ENCODE measurements at regions not wholly inside any gene's neighbourhood (a gene's known extent, or its start where the extent isn't known, plus 50 kb on each side); places are given as distances from the start of the nearest gene placed in this dataset.

DNA sequence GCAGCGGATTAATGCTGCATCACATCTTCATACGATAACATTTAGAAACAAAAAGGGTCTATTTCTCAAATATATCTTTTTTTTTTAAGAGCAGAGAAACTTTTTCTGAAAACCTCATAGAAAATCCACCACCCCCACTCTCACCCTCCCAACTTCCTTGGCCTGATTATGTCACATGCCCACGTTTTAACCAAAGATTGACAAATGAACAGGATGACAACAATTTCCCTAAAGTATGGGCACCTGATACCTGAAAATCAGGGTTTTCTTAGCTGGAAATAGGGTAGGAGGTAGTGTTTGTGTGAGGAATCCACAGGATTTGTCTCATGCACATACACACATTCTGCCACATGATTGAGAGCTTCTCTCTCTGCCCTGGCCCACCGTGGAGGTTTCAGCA lies 74.7 kb upstream of the MDM1 start:
- H3K4me3 ChIP-seq (ENCODE audit: low read length): no peak overlapping the region
- no peak overlapping the region for H2AFZ ChIP-seq (ENCODE audit: low read length)
- ChIA-PET CTCF (no interaction called here), POLR2A (ENCODE audit: unreplicated experiment) (interaction anchor here (0.5 kb wide), 1 partner anchor 255 kb away, joined by 4 read pairs; no protein-coding TSS in a partner anchor)
- H3K27ac ChIP-seq (ENCODE audit: low read length): no peak overlapping the region
- TF ChIP-seq CTCF (conservative IDR thresholded peaks at IDR 0.05; ENCODE audit: low read depth, low read length) (no peak), EZH2 (IDR thresholded peaks at IDR 0.05; ENCODE audit: low read length, unreplicated experiment) (no peak)
- H3K4me2 ChIP-seq (ENCODE audit: low read length): no peak overlapping the region
- H3K27me3 ChIP-seq (ENCODE audit: low read length): no peaks in the 10 kb centered on the region
- intact Hi-C loops (cut with micrococcal nuclease): no loop called here
- no peaks in the 10 kb centered on the region for H3K9me3 ChIP-seq (ENCODE audit: low read length)
- H3K36me3 ChIP-seq (ENCODE audit: low read depth, low read length): no peaks in the 10 kb centered on the region
- no TSS peak for BruUV-seq (replicated peaks)
- H3K4me1 ChIP-seq (ENCODE audit: insufficient read depth, low read length): peaks cover 23% of the 10 kb centered on the region
- no peaks in the 10 kb centered on the region for H3K9me2 ChIP-seq (replicated peaks; ENCODE audit: low read length)
- no peaks in the 10 kb centered on the region for H4K20me1 ChIP-seq (ENCODE audit: low read length)
- no peak for DNase-seq
- no peak overlapping the region for H3K9ac ChIP-seq (ENCODE audit: low read length)
- H3K79me2 ChIP-seq (ENCODE audit: low read length): no peaks in the 10 kb centered on the region
- no peak for ATAC-seq
- H3F3A ChIP-seq (ENCODE audit: low read length, unreplicated experiment): no peaks in the 10 kb centered on the region

GRCh38 chr12:68410018-68410660 lies 78.0 kb upstream of the MDM1 start:
- no peak overlapping the region for H3K4me3 ChIP-seq (ENCODE audit: low read length)
- ChIA-PET CTCF (no interaction called here), POLR2A (ENCODE audit: unreplicated experiment) (no interaction called here)
- DNase-seq: no peak
- no peaks in the 10 kb centered on the region for H3K79me2 ChIP-seq (ENCODE audit: low read length)
- no peak overlapping the region for H3K9ac ChIP-seq (ENCODE audit: low read length)
- intact Hi-C loops (cut with micrococcal nuclease): no loop called here
- H3K4me1 ChIP-seq (ENCODE audit: insufficient read depth, low read length): peaks cover 19% of the 10 kb centered on the region
- no peak overlapping the region for H3K4me2 ChIP-seq (ENCODE audit: low read length)
- TF ChIP-seq EZH2phosphoT487 (IDR thresholded peaks at IDR 0.05; ENCODE audit: borderline replicate concordance, low read length): no peak
- TF ChIP-seq EZH2 (IDR thresholded peaks at IDR 0.05; ENCODE audit: low read length, unreplicated experiment): no peak
- no peak for TF ChIP-seq CTCF (conservative IDR thresholded peaks at IDR 0.05; ENCODE audit: low read depth, low read length)
- no peak overlapping the region for H2AFZ ChIP-seq (ENCODE audit: low read length)
- H3K9me3 ChIP-seq (ENCODE audit: low read length): no peaks in the 10 kb centered on the region
- no peak overlapping the region for H3K27ac ChIP-seq (ENCODE audit: low read length)
- no peaks in the 10 kb centered on the region for H3K36me3 ChIP-seq (ENCODE audit: low read depth, low read length)
- H3K9me2 ChIP-seq (replicated peaks; ENCODE audit: low read length): no peaks in the 10 kb centered on the region
- no peaks in the 10 kb centered on the region for H4K20me1 ChIP-seq (ENCODE audit: low read length)
- no TSS peak for BruUV-seq (replicated peaks)
- no peak for ATAC-seq
- no peaks in the 10 kb centered on the region for H3K27me3 ChIP-seq (ENCODE audit: low read length)
- no peaks in the 10 kb centered on the region for H3F3A ChIP-seq (ENCODE audit: low read length, unreplicated experiment)

DNA sequence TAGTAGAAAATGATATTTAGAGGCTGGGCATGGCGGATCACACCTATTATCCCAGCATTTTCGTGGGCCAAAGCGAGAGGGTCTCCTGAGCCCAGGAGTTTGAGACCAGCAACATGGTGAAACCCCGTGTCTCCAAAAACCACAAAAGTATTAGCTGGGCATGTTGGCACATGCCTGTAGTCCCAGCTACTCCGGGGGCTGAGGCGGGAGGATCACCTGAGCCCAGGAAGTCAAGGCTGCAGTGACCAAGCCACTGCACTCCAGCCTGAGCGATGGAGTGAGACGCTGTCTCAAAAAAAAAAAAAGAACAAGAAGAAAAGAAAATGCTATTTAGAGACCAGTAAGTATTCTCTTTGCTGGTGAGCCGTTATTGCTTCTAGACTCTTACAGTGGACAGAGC lies 79.2 kb upstream of the MDM1 start:
- Histone ChIP-seq H2AFZ (ENCODE audit: low read length) (no peak overlapping the region), H3K4me2 (ENCODE audit: low read length) (no peak overlapping the region), H3K9me2 (replicated peaks; ENCODE audit: low read length) (no peaks in the 10 kb centered on the region), H3K36me3 (ENCODE audit: low read depth, low read length) (no peaks in the 10 kb centered on the region), H3K27ac (ENCODE audit: low read length) (no peak overlapping the region), H3K9ac (ENCODE audit: low read length) (no peak overlapping the region), H3K4me1 (ENCODE audit: insufficient read depth, low read length) (peaks cover 7% of the 10 kb centered on the region), H4K20me1 (ENCODE audit: low read length) (no peaks in the 10 kb centered on the region), H3K4me3 (ENCODE audit: low read length) (no peak overlapping the region), H3K27me3 (ENCODE audit: low read length) (no peaks in the 10 kb centered on the region), H3K79me2 (ENCODE audit: low read length) (no peaks in the 10 kb centered on the region), H3K9me3 (ENCODE audit: low read length) (no peaks in the 10 kb centered on the region), H3F3A (ENCODE audit: low read length, unreplicated experiment) (no peaks in the 10 kb centered on the region)
- ChIA-PET POLR2A (ENCODE audit: unreplicated experiment) (no interaction called here), CTCF (no interaction called here)
- intact Hi-C loops (cut with micrococcal nuclease): no loop called here
- ATAC-seq (no peak), DNase-seq (no peak)
- no TSS peak for BruUV-seq (replicated peaks)
- no peak for TF ChIP-seq CTCF (conservative IDR thresholded peaks at IDR 0.05; ENCODE audit: low read depth, low read length)
- no peak for TF ChIP-seq EZH2 (IDR thresholded peaks at IDR 0.05; ENCODE audit: low read length, unreplicated experiment)
- TF ChIP-seq EZH2phosphoT487 (IDR thresholded peaks at IDR 0.05; ENCODE audit: borderline replicate concordance, low read length): no peak
